ENCODE measurements at regions not wholly inside any gene's neighbourhood (a gene's known extent, or its start where the extent isn't known, plus 50 kb on each side); places are given as distances from the start of the nearest gene placed in this dataset.

DNA sequence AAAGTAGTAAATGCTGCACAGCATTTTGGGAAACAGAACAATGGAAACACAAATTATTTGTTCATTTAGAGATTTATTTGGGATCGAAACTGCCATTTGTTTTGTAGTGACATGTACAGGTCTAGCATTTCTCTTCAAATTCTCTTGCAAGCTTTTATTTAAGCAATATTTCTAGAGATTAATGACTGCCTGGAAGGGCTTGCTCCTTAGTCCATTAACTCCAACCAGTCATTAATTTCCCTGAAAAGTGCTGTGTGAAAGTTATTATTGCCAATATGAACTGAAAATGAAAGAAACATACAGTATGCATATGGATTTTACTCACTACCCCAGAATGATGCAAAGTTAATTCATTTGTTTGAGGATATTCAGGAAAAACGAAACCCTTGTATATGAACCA is 1349.6 kb upstream of the FLRT2 start:
- no peak overlapping the region for H3K27ac ChIP-seq (ENCODE audit: low read depth, low read length, poor library complexity, severe bottlenecking)
- H3K4me3 ChIP-seq (ENCODE audit: low read depth, low read length, poor library complexity, severe bottlenecking): no peak overlapping the region
- no peaks in the 10 kb centered on the region for H3K9me2 ChIP-seq (ENCODE audit: insufficient read depth, low read length)
- H4K20me1 ChIP-seq (ENCODE audit: insufficient read depth, low read length): no peaks in the 10 kb centered on the region
- POLR2A ChIA-PET: no interaction called here
- no TSS peak for BruUV-seq (replicated peaks)
- TF ChIP-seq CTCF (conservative IDR thresholded peaks at IDR 0.05; ENCODE audit: low read length): no peak
- no peak for TF ChIP-seq EZH2phosphoT487 (IDR thresholded peaks at IDR 0.05; ENCODE audit: borderline replicate concordance, low read depth, low read length)
- no peak overlapping the region for H2AFZ ChIP-seq (ENCODE audit: low read length)
- CTCF ChIA-PET (ENCODE audit: unreplicated experiment): no interaction called here
- no peaks in the 10 kb centered on the region for H3K79me2 ChIP-seq (ENCODE audit: insufficient read depth, low read depth, low read length)
- no peak overlapping the region for H3K4me2 ChIP-seq (ENCODE audit: low read length)
- no peaks in the 10 kb centered on the region for H3K9me3 ChIP-seq (ENCODE audit: low read length)
- no peak for DNase-seq (ENCODE audit: low spot score)
- H3K4me1 ChIP-seq (ENCODE audit: insufficient read depth, low read length, poor library complexity, severe bottlenecking): no peaks in the 10 kb centered on the region
- H3K36me3 ChIP-seq (ENCODE audit: insufficient read depth, low read length): no peaks in the 10 kb centered on the region
- intact Hi-C loops (cut with micrococcal nuclease; ENCODE audit: unreplicated experiment): no loop called here

DNA sequence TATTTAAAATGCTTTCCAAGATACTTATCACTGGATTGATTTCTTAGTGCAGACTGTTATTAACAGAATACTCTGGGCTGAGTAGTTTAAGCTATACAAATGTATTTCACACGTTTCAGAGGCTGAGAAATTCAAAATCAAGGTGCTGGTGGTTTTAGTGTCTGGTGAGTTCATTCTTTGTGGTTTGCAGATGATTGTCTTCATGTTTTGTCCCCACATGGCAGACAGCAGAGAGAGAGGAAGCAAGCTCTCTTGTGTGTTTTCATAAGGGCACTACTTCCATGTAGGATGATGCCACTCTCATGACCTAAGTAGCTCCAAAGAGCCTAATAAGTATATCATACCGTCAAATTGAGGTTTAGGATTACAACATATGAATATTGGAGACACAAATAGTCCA is 1348.9 kb upstream of the FLRT2 start:
- H2AFZ ChIP-seq (ENCODE audit: low read length): no peak overlapping the region
- intact Hi-C loops (cut with micrococcal nuclease; ENCODE audit: unreplicated experiment): no loop called here
- no peak for TF ChIP-seq CTCF (conservative IDR thresholded peaks at IDR 0.05; ENCODE audit: low read length)
- no peak for TF ChIP-seq EZH2phosphoT487 (IDR thresholded peaks at IDR 0.05; ENCODE audit: borderline replicate concordance, low read depth, low read length)

DNA sequence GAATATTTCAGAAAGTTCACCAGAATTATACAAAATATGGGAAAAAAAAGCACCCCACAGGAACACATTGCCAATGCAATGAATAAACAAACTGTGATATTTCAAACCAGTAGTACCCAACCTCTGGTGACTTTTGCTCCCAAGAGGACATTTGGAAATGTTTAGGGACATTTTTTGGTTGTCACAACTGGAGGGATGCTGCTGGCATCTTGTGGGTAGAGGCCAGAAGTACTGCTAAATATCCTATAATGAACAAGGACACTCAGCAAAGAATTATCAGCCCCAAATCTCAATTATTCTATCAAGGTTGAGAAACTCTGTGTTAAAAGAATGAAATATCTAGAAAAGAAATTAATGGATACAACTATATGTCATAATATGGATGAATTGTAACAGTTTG is 1334.4 kb upstream of the FLRT2 start:
- H3K9me2 ChIP-seq (ENCODE audit: insufficient read depth, low read length): no peaks in the 10 kb centered on the region

More for the DNA sequence above, 1348.9 kb upstream of the FLRT2 start:
- Histone ChIP-seq H3K4me3 (ENCODE audit: low read depth, low read length, poor library complexity, severe bottlenecking) (no peak overlapping the region), H3K4me2 (ENCODE audit: low read length) (no peak overlapping the region), H3K27ac (ENCODE audit: low read depth, low read length, poor library complexity, severe bottlenecking) (no peak overlapping the region), H3K36me3 (ENCODE audit: insufficient read depth, low read length) (no peaks in the 10 kb centered on the region), H3K79me2 (ENCODE audit: insufficient read depth, low read depth, low read length) (no peaks in the 10 kb centered on the region), H3K9me3 (ENCODE audit: low read length) (no peaks in the 10 kb centered on the region), H3K9me2 (ENCODE audit: insufficient read depth, low read length) (no peaks in the 10 kb centered on the region), H4K20me1 (ENCODE audit: insufficient read depth, low read length) (no peaks in the 10 kb centered on the region), H3K4me1 (ENCODE audit: insufficient read depth, low read length, poor library complexity, severe bottlenecking) (no peaks in the 10 kb centered on the region)
- no peak for DNase-seq (ENCODE audit: low spot score)
- ChIA-PET POLR2A (no interaction called here), CTCF (ENCODE audit: unreplicated experiment) (no interaction called here)
- BruUV-seq (replicated peaks): no TSS peak

More for the DNA sequence above, 1334.4 kb upstream of the FLRT2 start:
- ChIA-PET CTCF (ENCODE audit: unreplicated experiment) (no interaction called here), POLR2A (no interaction called here)
- no peaks in the 10 kb centered on the region for H3K36me3 ChIP-seq (ENCODE audit: insufficient read depth, low read length)
- no peak for DNase-seq (ENCODE audit: low spot score)
- no peaks in the 10 kb centered on the region for H3K79me2 ChIP-seq (ENCODE audit: insufficient read depth, low read depth, low read length)
- no peak overlapping the region for H3K4me3 ChIP-seq (ENCODE audit: low read depth, low read length, poor library complexity, severe bottlenecking)
- no peaks in the 10 kb centered on the region for H3K4me1 ChIP-seq (ENCODE audit: insufficient read depth, low read length, poor library complexity, severe bottlenecking)
- no peak overlapping the region for H2AFZ ChIP-seq (ENCODE audit: low read length)
- H3K9me3 ChIP-seq (ENCODE audit: low read length): no peaks in the 10 kb centered on the region
- no peaks in the 10 kb centered on the region for H4K20me1 ChIP-seq (ENCODE audit: insufficient read depth, low read length)
- intact Hi-C loops (cut with micrococcal nuclease; ENCODE audit: unreplicated experiment): no loop called here
- BruUV-seq (replicated peaks): no TSS peak
- H3K4me2 ChIP-seq (ENCODE audit: low read length): no peak overlapping the region
- no peak overlapping the region for H3K27ac ChIP-seq (ENCODE audit: low read depth, low read length, poor library complexity, severe bottlenecking)
- no peak for TF ChIP-seq CTCF (conservative IDR thresholded peaks at IDR 0.05; ENCODE audit: low read length)
- TF ChIP-seq EZH2phosphoT487 (IDR thresholded peaks at IDR 0.05; ENCODE audit: borderline replicate concordance, low read depth, low read length): no peak

Measured in OCI-LY7 (cell line).